GM12872 (cell line): ENCODE measurements at regions not wholly inside any gene's neighbourhood (a gene's known extent, or its start where the extent isn't known, plus 50 kb on each side); places are given as distances from the start of the nearest gene placed in this dataset.

Experiments used
- TF ChIP-seq, protein P1 (sequence below): IDR thresholded peaks from 3 replicates; pipeline ENCODE4 v1.5.1; 2011; ENCODE audit warnings: low read depth, mild to moderate bottlenecking, low read length, moderate library complexity; ENCODE audit not compliant: insufficient read depth

GRCh38 chr5:8907168-8907868 lies 638.6 kb downstream of the SEMA5A start:
- TF ChIP-seq, protein P1, sequence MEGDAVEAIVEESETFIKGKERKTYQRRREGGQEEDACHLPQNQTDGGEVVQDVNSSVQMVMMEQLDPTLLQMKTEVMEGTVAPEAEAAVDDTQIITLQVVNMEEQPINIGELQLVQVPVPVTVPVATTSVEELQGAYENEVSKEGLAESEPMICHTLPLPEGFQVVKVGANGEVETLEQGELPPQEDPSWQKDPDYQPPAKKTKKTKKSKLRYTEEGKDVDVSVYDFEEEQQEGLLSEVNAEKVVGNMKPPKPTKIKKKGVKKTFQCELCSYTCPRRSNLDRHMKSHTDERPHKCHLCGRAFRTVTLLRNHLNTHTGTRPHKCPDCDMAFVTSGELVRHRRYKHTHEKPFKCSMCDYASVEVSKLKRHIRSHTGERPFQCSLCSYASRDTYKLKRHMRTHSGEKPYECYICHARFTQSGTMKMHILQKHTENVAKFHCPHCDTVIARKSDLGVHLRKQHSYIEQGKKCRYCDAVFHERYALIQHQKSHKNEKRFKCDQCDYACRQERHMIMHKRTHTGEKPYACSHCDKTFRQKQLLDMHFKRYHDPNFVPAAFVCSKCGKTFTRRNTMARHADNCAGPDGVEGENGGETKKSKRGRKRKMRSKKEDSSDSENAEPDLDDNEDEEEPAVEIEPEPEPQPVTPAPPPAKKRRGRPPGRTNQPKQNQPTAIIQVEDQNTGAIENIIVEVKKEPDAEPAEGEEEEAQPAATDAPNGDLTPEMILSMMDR, result no peak

DNA sequence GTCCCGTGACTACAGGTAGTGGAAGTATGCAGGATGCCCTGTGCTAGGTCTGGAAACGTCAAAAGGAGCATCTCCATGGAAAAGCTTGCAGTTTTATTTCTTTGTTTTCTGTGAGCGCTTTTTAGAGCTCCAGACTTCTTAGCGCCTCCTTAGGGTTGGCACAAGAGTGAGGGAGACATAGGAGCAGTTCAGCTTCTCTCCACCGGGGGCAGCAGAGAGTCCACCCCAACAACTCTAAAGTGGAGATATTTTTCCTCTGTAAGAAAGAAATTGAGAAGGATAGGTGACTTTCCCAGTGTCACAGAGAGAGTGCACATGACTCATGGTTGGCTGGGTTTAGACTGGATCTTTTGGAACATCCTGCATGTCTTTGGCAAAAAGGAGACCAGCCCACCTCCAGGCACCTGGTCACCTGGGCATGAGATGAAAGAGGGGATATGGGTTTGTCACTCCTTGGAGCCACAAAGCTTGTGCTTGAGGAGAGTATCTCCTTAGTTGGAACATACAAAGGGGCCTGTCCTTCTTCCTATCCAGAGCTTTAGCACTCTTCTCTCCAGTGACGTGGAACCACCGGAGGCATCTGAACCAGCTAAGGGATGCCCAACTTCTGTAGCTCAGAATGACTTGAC lies 637.7 kb downstream of the SEMA5A start:
- TF ChIP-seq, protein P1, result peak; percentile 93

DNA sequence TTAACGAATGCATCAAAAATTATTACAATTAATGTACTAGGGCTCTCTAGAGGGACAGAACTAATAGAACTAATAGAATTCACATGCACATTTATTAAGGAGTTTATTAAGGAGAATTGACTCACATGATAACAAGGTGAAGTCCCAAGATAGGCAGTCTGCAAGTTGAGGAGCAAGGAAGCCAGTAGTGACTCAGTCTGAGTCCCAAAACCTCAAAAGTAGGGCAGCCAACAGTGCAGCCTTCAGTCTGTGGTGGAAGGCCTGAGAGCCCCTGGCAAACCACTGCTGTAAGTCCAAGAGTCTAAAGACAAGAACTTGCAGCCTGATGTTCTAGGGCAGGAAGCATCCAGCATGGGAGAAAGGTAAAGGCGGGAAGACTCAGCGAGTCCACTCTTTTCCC lies 633.8 kb downstream of the SEMA5A start:
- TF ChIP-seq, protein P1, result no peak

- TF ChIP-seq, protein P1, result no peak
These were observed 632.4 kb downstream of the SEMA5A start for GRCh38 chr5:8913522-8913921.

- TF ChIP-seq, protein P1, result no peak
These were observed 626.8 kb downstream of the SEMA5A start for GRCh38 chr5:8919096-8919495.

GRCh38 chr5:8923526-8923925 lies 622.3 kb downstream of the SEMA5A start:
- TF ChIP-seq, protein P1, result no peak

DNA sequence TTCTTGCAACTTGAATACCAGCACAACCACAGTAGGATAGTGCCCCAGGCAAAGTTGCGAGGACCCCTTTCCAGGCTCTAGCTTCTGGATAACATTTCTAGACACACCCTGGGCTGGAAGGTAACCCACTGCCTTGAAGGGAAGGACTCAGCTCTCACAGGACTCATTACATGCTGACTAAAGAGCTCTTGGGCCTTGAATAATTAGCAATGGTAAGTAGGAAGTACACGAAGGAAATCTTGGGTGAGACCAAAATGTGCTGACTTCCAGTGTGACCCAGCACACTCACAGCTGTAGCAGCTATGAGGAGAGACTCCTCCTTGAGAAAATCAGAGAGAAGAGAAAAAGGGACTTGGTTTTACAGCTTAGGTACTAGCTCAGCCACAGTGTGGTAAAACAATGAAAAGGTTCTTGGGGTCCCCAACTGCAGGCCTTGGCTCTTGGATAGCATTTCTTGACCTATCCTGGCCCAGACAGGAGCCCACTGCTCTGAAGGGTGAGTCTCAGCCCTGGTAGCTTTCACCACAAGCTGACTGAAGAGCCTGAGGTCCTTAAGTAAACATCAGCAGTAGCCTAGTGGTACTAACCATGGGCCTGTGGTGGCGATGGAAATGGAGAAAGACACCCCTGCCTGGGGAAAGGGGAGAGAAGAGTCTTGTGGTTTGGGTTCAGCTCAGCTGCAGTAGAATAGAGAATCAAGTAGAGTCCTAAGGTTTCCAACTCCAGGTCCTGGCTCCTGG lies 621.7 kb downstream of the SEMA5A start:
- TF ChIP-seq, protein P1, result no peak
